Tibial nerve (tissue), 4 donors: ENCODE measurements at regions not wholly inside any gene's neighbourhood (a gene's known extent, or its start where the extent isn't known, plus 50 kb on each side); places are given as distances from the start of the nearest gene placed in this dataset.

Experiments
- DNase-seq, 2 donors: peaks; one replicate each; pipeline ENCODE4 v3.0.0-alpha.2; 2019; ENCODE audit warnings: low spot score in 2 of 2
- H3K27ac ChIP-seq, 4 donors: fragments of 200-600 bp; sonication (generic) in 3 of 4; one replicate each; pipeline ENCODE4 v1.5.1; 2017 to 2019; ENCODE audit warnings: mild to moderate bottlenecking in 1 of 4
- H3K27me3 ChIP-seq, 2 donors: fragments of 200-600 bp; sonication (generic) in 1 of 2; one replicate each; pipeline versions ENCODE4 v1.5.1 to v1.6.0; 2017 to 2019
- H3K36me3 ChIP-seq, 3 donors: fragments of 200-600 bp; sonication (generic); one replicate each; pipeline ENCODE4 v1.5.1; 2018 to 2019
- H3K4me1 ChIP-seq, 4 donors: fragments of 200-600 bp; sonication (generic) in 3 of 4; one replicate each; pipeline ENCODE4 v1.5.1; 2017 to 2019
- H3K4me3 ChIP-seq, 4 donors: fragments of 200-600 bp; sonication (generic) in 3 of 4; one replicate each; pipeline ENCODE4 v1.5.1; 2017 to 2019; ENCODE audit warnings: mild to moderate bottlenecking in 1 of 4, moderate library complexity in 1 of 4
- H3K9me3 ChIP-seq, 4 donors: fragments of 200-600 bp; sonication (generic) in 3 of 4; one replicate each; pipeline ENCODE4 v1.5.1; 2017 to 2019
- CTCF ChIP-seq, 5 experiments: fragments of 200-600 bp in 3 of 5; fragments of 450-650 bp in 2 of 5; sonication (generic) in 3 of 5; IDR thresholded peaks; one replicate each; pipeline ENCODE4 v1.5.1; 2016 to 2019; ENCODE audit warnings: antibody characterized with exemption in 5 of 5, mild to moderate bottlenecking in 3 of 5, moderate library complexity in 2 of 5
- EP300 ChIP-seq, 2 donors: sonication (generic); formaldehyde crosslinking; IDR thresholded peaks; one replicate each; pipeline ENCODE4 v1.6.1; 2017; ENCODE audit warnings: antibody characterized with exemption in 2 of 2, mild to moderate bottlenecking in 1 of 2
- POLR2A ChIP-seq, 2 donors: fragments of 450-650 bp; IDR thresholded peaks; one replicate each; pipeline ENCODE4 v1.6.1; 2017; ENCODE audit warnings: antibody characterized with exemption in 2 of 2, mild to moderate bottlenecking in 2 of 2, moderate library complexity in 2 of 2
- WGBS, 2 donors: methylation state at CpG; one replicate each; pipeline ENCODE4 v1.1.5; 2018; 5-methylcytosine and 5-hydroxymethylcytosine counted together

GRCh38 chr12:130216031-130216430 lies 53.8 kb downstream of the FZD10 start:
- Histone ChIP-seq H3K4me3 (no peak overlapping the region), H3K9me3 (peaks cover 0 to 19% (median 0%) of the 10 kb centered on the region in 4 donors), H3K36me3 (no peaks in the 10 kb centered on the region), H3K27me3 (peaks cover 0 to 3% of the 10 kb centered on the region in 2 donors), H3K4me1 (no peaks in the 10 kb centered on the region), H3K27ac (no peak overlapping the region)
- WGBS, 2 donors: 75 to 77% methylated on average over 9 of the region's 9 CpGs
- no peak for DNase-seq
- TF ChIP-seq POLR2A (IDR thresholded peaks at IDR 0.05) (no peak), EP300 (IDR thresholded peaks at IDR 0.05) (no peak), CTCF (IDR thresholded peaks at IDR 0.05) (no peak)

- Histone ChIP-seq H3K36me3 (no peaks in the 10 kb centered on the region), H3K27me3 (peaks cover 0 to 3% of the 10 kb centered on the region in 2 donors), H3K27ac (no peak overlapping the region), H3K4me1 (no peaks in the 10 kb centered on the region), H3K9me3 (peaks cover 0 to 24% (median 0%) of the 10 kb centered on the region in 4 donors), H3K4me3 (no peak overlapping the region)
- 86 to 90% methylated on average over 12 of the region's 12 CpGs for WGBS, 2 donors
- no peak for TF ChIP-seq POLR2A (IDR thresholded peaks at IDR 0.05)
- no peak for TF ChIP-seq EP300 (IDR thresholded peaks at IDR 0.05)
- TF ChIP-seq CTCF (IDR thresholded peaks at IDR 0.05): no peak
- DNase-seq: no peak
These were observed 56.4 kb downstream of the FZD10 start for GRCh38 chr12:130218682-130219081.

- no peak overlapping the region for H3K27ac ChIP-seq
- H3K4me1 ChIP-seq: no peaks in the 10 kb centered on the region
- H3K9me3 ChIP-seq: peaks cover 0 to 19% (median 0%) of the 10 kb centered on the region in 4 donors
- H3K4me3 ChIP-seq: no peak overlapping the region
- TF ChIP-seq POLR2A (IDR thresholded peaks at IDR 0.05) (no peak), EP300 (IDR thresholded peaks at IDR 0.05) (no peak), CTCF (IDR thresholded peaks at IDR 0.05) (no peak)
- DNase-seq: no peak
- WGBS, 2 donors: 25 to 36% methylated on average over 15 of the region's 15 CpGs
- no peaks in the 10 kb centered on the region for H3K36me3 ChIP-seq
- peaks cover 0 to 3% of the 10 kb centered on the region in 2 donors for H3K27me3 ChIP-seq
These were observed 57.9 kb downstream of the FZD10 start for GRCh38 chr12:130219929-130220705.

GRCh38 chr12:130220706-130221100 lies 58.4 kb downstream of the FZD10 start:
- H3K36me3 ChIP-seq: no peaks in the 10 kb centered on the region
- H3K27me3 ChIP-seq: peaks cover 0 to 3% of the 10 kb centered on the region in 2 donors

GRCh38 chr12:130222519-130223218 lies 60.4 kb downstream of the FZD10 start:
- peaks cover 0 to 3% of the 10 kb centered on the region in 2 donors for H3K27me3 ChIP-seq

More at GRCh38 chr12:130220706-130221100, 58.4 kb downstream of the FZD10 start:
- no peak for TF ChIP-seq POLR2A (IDR thresholded peaks at IDR 0.05)
- H3K4me1 ChIP-seq: no peaks in the 10 kb centered on the region
- 25 to 28% methylated on average over 9 of the region's 9 CpGs for WGBS, 2 donors
- H3K9me3 ChIP-seq: peaks cover 0 to 19% (median 0%) of the 10 kb centered on the region in 4 donors
- no peak overlapping the region for H3K27ac ChIP-seq
- H3K4me3 ChIP-seq: no peak overlapping the region
- DNase-seq: no peak

More at GRCh38 chr12:130222519-130223218, 60.4 kb downstream of the FZD10 start:
- TF ChIP-seq EP300 (IDR thresholded peaks at IDR 0.05) (no peak), CTCF (IDR thresholded peaks at IDR 0.05) (no peak), POLR2A (IDR thresholded peaks at IDR 0.05) (no peak)
- Histone ChIP-seq H3K4me1 (no peaks in the 10 kb centered on the region), H3K4me3 (no peak overlapping the region), H3K36me3 (no peaks in the 10 kb centered on the region), H3K9me3 (peaks cover 0 to 13% (median 0%) of the 10 kb centered on the region in 4 donors), H3K27ac (no peak overlapping the region)
- DNase-seq: no peak
- 67 to 72% methylated on average over 23 of the region's 23 CpGs for WGBS, 2 donors
